HEK293 (cell line): ENCODE measurements at regions not wholly inside any gene's neighbourhood (a gene's known extent, or its start where the extent isn't known, plus 50 kb on each side); places are given as distances from the start of the nearest gene placed in this dataset.

Experiments
- CTCF ChIA-PET: fragments of 350-600 bp; formaldehyde crosslinking; extraction: SDS; loops from one replicate; lab custom pipeline; 2021; ENCODE audit warnings: antibody characterized with exemption; lab: Yijun Ruan, JAX
- POLR2A ChIA-PET: fragments of 300-600 bp; formaldehyde crosslinking; extraction: SDS; loops from one replicate; lab custom pipeline; 2020; ENCODE audit warnings: antibody characterized with exemption, inconsistent platforms; lab: Yijun Ruan, JAX
- H3K27ac ChIP-seq: fragments of 200-500 bp; sonication (Bioruptor generic); 2 replicates; pipeline ENCODE4 v1.5.1; 2014; ENCODE audit warnings: low read depth, low read length, control low read depth, inconsistent platforms; ENCODE audit errors: extremely low read depth
- H3K36me3 ChIP-seq, 2 experiments: fragments of 200-500 bp in 1 of 2; sonication (Bioruptor generic) in 1 of 2; 1 replicate in 1 of 2; 2 replicates in 1 of 2; pipeline ENCODE4 v1.5.1; 2014 to 2017; ENCODE audit warnings: inconsistent platforms in 2 of 2, low read length in 2 of 2; ENCODE audit not compliant: control insufficient read depth in 2 of 2, insufficient read depth in 1 of 2
- H3K4me1 ChIP-seq: fragments of 200-500 bp; sonication (Bioruptor generic); 2 replicates; pipeline ENCODE4 v1.5.1; 2014; ENCODE audit warnings: mild to moderate bottlenecking, low read length, inconsistent platforms; ENCODE audit not compliant: control insufficient read depth, insufficient read depth
- H3K4me3 ChIP-seq: 2 replicates; pipeline ENCODE4 v1.5.1; 2011; ENCODE audit warnings: low read depth, mild to moderate bottlenecking, control low read depth, low read length, moderate library complexity
- H3K9me3 ChIP-seq: fragments of 200-500 bp; sonication (Bioruptor generic); 2 replicates; pipeline ENCODE4 v1.5.1; 2014; ENCODE audit warnings: low read depth, low read length, inconsistent platforms; ENCODE audit not compliant: control insufficient read depth, insufficient read depth
- ATF2 ChIP-seq: fragments of 450-650 bp; formaldehyde crosslinking; IDR thresholded peaks from 2 replicates; pipeline ENCODE4 v1.5.1; 2016; ENCODE audit warnings: missing biosample characterization, missing genetic modification characterization, low read depth
- BCL6B ChIP-seq: fragments of 450-650 bp; formaldehyde crosslinking; IDR thresholded peaks from 2 replicates; pipeline ENCODE4 v1.5.1; 2017; ENCODE audit warnings: missing biosample characterization, missing genetic modification characterization
- GLIS1 ChIP-seq: fragments of 450-650 bp; formaldehyde crosslinking; IDR thresholded peaks from 2 replicates; pipeline ENCODE4 v1.5.1; 2016; ENCODE audit warnings: missing biosample characterization, missing genetic modification characterization
- HIC1 ChIP-seq: fragments of 450-650 bp; formaldehyde crosslinking; IDR thresholded peaks from 2 replicates; pipeline ENCODE4 v1.5.1; 2016; ENCODE audit warnings: missing biosample characterization, missing genetic modification characterization
- KLF1 ChIP-seq: fragments of 450-650 bp; formaldehyde crosslinking; IDR thresholded peaks from 2 replicates; pipeline ENCODE4 v1.5.1; 2016; ENCODE audit warnings: missing biosample characterization, missing genetic modification characterization
- MEIS1 ChIP-seq: sonication (generic); formaldehyde crosslinking; IDR thresholded peaks from 2 replicates; pipeline ENCODE4 v1.8.1; 2022; ENCODE audit warnings: missing genetic modification reagents, mild to moderate bottlenecking, borderline replicate concordance
- PATZ1 ChIP-seq: fragments of 450-650 bp; formaldehyde crosslinking; IDR thresholded peaks from 2 replicates; pipeline ENCODE4 v1.5.1; 2016; ENCODE audit warnings: missing biosample characterization, missing genetic modification characterization
- PRDM2 ChIP-seq: fragments of 450-650 bp; formaldehyde crosslinking; IDR thresholded peaks from 2 replicates; pipeline ENCODE4 v1.5.1; 2016; ENCODE audit warnings: missing biosample characterization, missing genetic modification characterization, borderline replicate concordance
- ZBTB17 ChIP-seq: fragments of 450-650 bp; formaldehyde crosslinking; IDR thresholded peaks from 2 replicates; pipeline ENCODE4 v1.5.1; 2016; ENCODE audit warnings: missing biosample characterization, missing genetic modification characterization
- ZFP3 ChIP-seq: fragments of 450-650 bp; formaldehyde crosslinking; IDR thresholded peaks from 2 replicates; pipeline ENCODE4 v1.5.1; 2016; ENCODE audit warnings: low read depth, missing biosample characterization, missing genetic modification characterization
- ZNF239 ChIP-seq: fragments of 450-650 bp; formaldehyde crosslinking; IDR thresholded peaks from 2 replicates; pipeline ENCODE4 v1.5.1; 2016; ENCODE audit warnings: missing biosample characterization, missing genetic modification characterization
- ZNF248 ChIP-seq: fragments of 450-650 bp; formaldehyde crosslinking; IDR thresholded peaks from 2 replicates; pipeline ENCODE4 v1.5.1; 2017; ENCODE audit warnings: missing biosample characterization, missing genetic modification characterization
- ZNF416 ChIP-seq: fragments of 450-650 bp; formaldehyde crosslinking; IDR thresholded peaks from 2 replicates; pipeline ENCODE4 v1.5.1; 2016; ENCODE audit warnings: missing biosample characterization, missing genetic modification characterization
- ZNF510 ChIP-seq: fragments of 450-650 bp; formaldehyde crosslinking; IDR thresholded peaks from 2 replicates; pipeline ENCODE4 v1.5.1; 2018; ENCODE audit warnings: mild to moderate bottlenecking, missing genetic modification characterization, missing biosample characterization; ENCODE audit not compliant: insufficient replicate concordance
- ZNF544 ChIP-seq: fragments of 450-650 bp; formaldehyde crosslinking; IDR thresholded peaks from 2 replicates; pipeline ENCODE4 v1.5.0; 2017; ENCODE audit warnings: missing biosample characterization, missing genetic modification characterization
- ZNF560 ChIP-seq: fragments of 450-650 bp; formaldehyde crosslinking; IDR thresholded peaks from 2 replicates; pipeline ENCODE4 v1.5.1; 2017; ENCODE audit warnings: missing biosample characterization, missing genetic modification characterization, borderline replicate concordance
- ZNF629 ChIP-seq: fragments of 450-650 bp; formaldehyde crosslinking; IDR thresholded peaks from 2 replicates; pipeline ENCODE4 v1.5.1; 2017; ENCODE audit warnings: missing biosample characterization, missing genetic modification characterization
- ZNF654 ChIP-seq: fragments of 450-650 bp; formaldehyde crosslinking; IDR thresholded peaks from 2 replicates; pipeline ENCODE4 v1.5.1; 2016; ENCODE audit warnings: low read depth, missing biosample characterization, missing genetic modification characterization

- no peak for TF ChIP-seq ATF2
- no peak for TF ChIP-seq ZBTB17
- TF ChIP-seq BCL6B (tag by site-specific recombination): no peak
- TF ChIP-seq, all 188 proteins: peak for 0
Measured at GRCh38 chr4:18538121-18538520, 516.6 kb upstream of the LCORL start (continued).

GRCh38 chr4:18536428-18536827 lies 514.9 kb upstream of the LCORL start:
- Histone ChIP-seq H3K36me3 (no peaks in the 10 kb centered on the region), H3K4me3 (no peak overlapping the region), H3K4me1 (no peaks in the 10 kb centered on the region), H3K9me3 (no peaks in the 10 kb centered on the region)
- CTCF ChIA-PET: interaction anchor here (1.2 kb wide), 1 partner anchor 75 kb away, joined by 3 read pairs; no protein-coding TSS in a partner anchor
- TF ChIP-seq ZNF510 (no peak), PRDM2 (tag by site-specific recombination) (no peak), ZNF544 (tag by site-specific recombination) (no peak), PATZ1 (no peak), ZNF654 (tag by site-specific recombination) (no peak), ZNF416 (tag by site-specific recombination) (no peak), KLF1 (tag by site-specific recombination) (no peak), ZNF560 (no peak), ZNF629 (tag by site-specific recombination) (no peak), ZNF248 (tag by site-specific recombination) (no peak), ZNF239 (no peak), MEIS1 (CRISPR knock-in tag) (no peak), GLIS1 (tag by site-specific recombination) (no peak), HIC1 (tag by site-specific recombination) (no peak), ZFP3 (tag by site-specific recombination) (no peak)
- TF ChIP-seq, all 188 proteins: peak for 0
- POLR2A ChIA-PET: no interaction called here
- no peak overlapping the region for H3K27ac ChIP-seq
